IMR-90 (cell line): ENCODE measurements at regions not wholly inside any gene's neighbourhood (a gene's known extent, or its start where the extent isn't known, plus 50 kb on each side); places are given as distances from the start of the nearest gene placed in this dataset.

Experiments used
- ATAC-seq: fragments of 200-7000 bp; cut with Tn5 transposase; 2 replicates; pipeline ENCODE4 v1.9.1; 2020; ENCODE audit warnings: low read depth, mild to moderate bottlenecking, moderate library complexity
- BruUV-seq: library from RNA; stranded (reverse); fragments of 400-500 nt; replicated peaks from 2 replicates; lab custom pipeline; 2021; lab: Mats Ljungman, UMichigan
- CTCF ChIA-PET: fragments of 300-600 bp; formaldehyde crosslinking; extraction: SDS; loops from one replicate; lab custom pipeline; 2021; ENCODE audit warnings: antibody characterized with exemption; lab: Yijun Ruan, JAX
- POLR2A ChIA-PET: fragments of 300-600 bp; sonication (Branson Sonifier 250); formaldehyde crosslinking; loops from one replicate; lab custom pipeline; 2022; ENCODE audit warnings: antibody characterized with exemption; ENCODE audit not compliant: unreplicated experiment; lab: Charles Lee
- DNase-seq: peaks from one replicate; pipeline ENCODE4 v3.0.0; 2013
- H2AFZ ChIP-seq: replicated peaks from 2 replicates; pipeline ENCODE3; 2013; ENCODE audit warnings: low read length, mild to moderate bottlenecking; ENCODE audit not compliant: poor library complexity
- H2AK5ac ChIP-seq: 2 replicates; pipeline ENCODE4 v1.6.1; 2013; ENCODE audit warnings: low read depth, low read length, inconsistent platforms
- H2AK9ac ChIP-seq: replicated peaks from 2 replicates; pipeline ENCODE3; 2013; ENCODE audit warnings: mild to moderate bottlenecking, low read depth, low read length, moderate library complexity; ENCODE audit not compliant: poor library complexity
- H2BK120ac ChIP-seq: 2 replicates; pipeline ENCODE4 v1.6.1; 2013; ENCODE audit warnings: low read depth, low read length, inconsistent platforms
- H2BK15ac ChIP-seq: 3 replicates; pipeline ENCODE4 v1.6.1; 2013; ENCODE audit warnings: low read depth, low read length, inconsistent platforms
- H2BK20ac ChIP-seq: 2 replicates; pipeline ENCODE4 v1.6.1; 2013; ENCODE audit warnings: low read depth, mild to moderate bottlenecking, inconsistent platforms, low read length, moderate library complexity
- H2BK5ac ChIP-seq: 2 replicates; pipeline ENCODE4 v1.6.1; 2013; ENCODE audit warnings: mild to moderate bottlenecking, low read depth, low read length, inconsistent platforms; ENCODE audit not compliant: poor library complexity, severe bottlenecking
- H3K14ac ChIP-seq: replicated peaks from 2 replicates; pipeline ENCODE4 v1.6.1; 2013; ENCODE audit warnings: low read depth, low read length, inconsistent platforms
- H3K18ac ChIP-seq: 2 replicates; pipeline ENCODE4 v1.6.1; 2013; ENCODE audit warnings: low read depth, low read length, control low read depth
- H3K23ac ChIP-seq: 2 replicates; pipeline ENCODE4 v1.6.1; 2013; ENCODE audit warnings: low read depth, low read length, inconsistent platforms
- H3K27ac ChIP-seq: 2 replicates; pipeline ENCODE4 v1.5.1; 2013; ENCODE audit warnings: mild to moderate bottlenecking, control low read depth, low read length; ENCODE audit not compliant: insufficient read depth
- H3K27me3 ChIP-seq: 2 replicates; pipeline ENCODE4 v1.6.1; 2013; ENCODE audit warnings: low read length; ENCODE audit not compliant: control insufficient read depth, insufficient read depth
- H3K36me3 ChIP-seq: 2 replicates; pipeline ENCODE4 v1.6.1; 2013; ENCODE audit warnings: low read length, mixed read lengths; ENCODE audit not compliant: control insufficient read depth, insufficient read depth
- H3K4ac ChIP-seq: 2 replicates; pipeline ENCODE4 v1.6.1; 2013; ENCODE audit warnings: low read depth, low read length, inconsistent platforms
- H3K4me1 ChIP-seq: 2 replicates; pipeline ENCODE4 v1.6.1; 2013; ENCODE audit warnings: low read length, mixed read lengths; ENCODE audit not compliant: control insufficient read depth, insufficient read depth
- H3K4me2 ChIP-seq: 2 replicates; pipeline ENCODE4 v1.6.1; 2013; ENCODE audit warnings: low read depth, mild to moderate bottlenecking, control low read depth, low read length, moderate library complexity
- H3K4me3 ChIP-seq: 2 replicates; pipeline ENCODE4 v1.5.1; 2013; ENCODE audit warnings: low read depth, mild to moderate bottlenecking, control low read depth, low read length, moderate library complexity; ENCODE audit not compliant: insufficient read depth
- H3K56ac ChIP-seq: 2 replicates; pipeline ENCODE4 v1.6.1; 2013; ENCODE audit warnings: low read length, inconsistent platforms; ENCODE audit not compliant: insufficient read depth; ENCODE audit errors: extremely low read depth
- H3K79me1 ChIP-seq, 2 experiments: 2 replicates each; pipeline ENCODE4 v1.6.1; 2013; ENCODE audit warnings: low read length in 2 of 2, inconsistent platforms in 1 of 2, low read depth in 1 of 2
- H3K9ac ChIP-seq: 2 replicates; pipeline ENCODE4 v1.6.1; 2013; ENCODE audit warnings: low read depth, low read length, control low read depth
- H3K9me1 ChIP-seq: 2 replicates; pipeline ENCODE4 v1.6.1; 2013; ENCODE audit warnings: low read length, inconsistent platforms; ENCODE audit not compliant: insufficient read depth
- H3K9me3 ChIP-seq: 2 replicates; pipeline ENCODE4 v1.6.1; 2013; ENCODE audit warnings: low read length; ENCODE audit not compliant: control insufficient read depth, insufficient read depth
- H4K20me1 ChIP-seq: 2 replicates; pipeline ENCODE4 v1.6.1; 2013; ENCODE audit warnings: low read length, inconsistent platforms; ENCODE audit not compliant: insufficient read depth
- H4K5ac ChIP-seq: 2 replicates; pipeline ENCODE4 v1.6.1; 2013; ENCODE audit warnings: mild to moderate bottlenecking, low read depth, low read length, control low read depth
- H4K8ac ChIP-seq, 2 experiments: 2 replicates each; pipeline ENCODE4 v1.6.1; 2013; ENCODE audit warnings: low read depth in 2 of 2, low read length in 2 of 2, control low read depth in 1 of 2, inconsistent platforms in 1 of 2
- H4K91ac ChIP-seq: 2 replicates; pipeline ENCODE4 v1.6.1; 2013; ENCODE audit warnings: low read depth, low read length, inconsistent platforms; ENCODE audit not compliant: insufficient read depth
- BHLHE40 ChIP-seq: fragments of 150-350 bp; IDR thresholded peaks from 2 replicates; pipeline ENCODE4 v1.6.1; 2016; ENCODE audit warnings: mild to moderate bottlenecking, low read depth, low read length
- CEBPB ChIP-seq: IDR thresholded peaks from 2 replicates; pipeline ENCODE4 v1.6.1; 2012; ENCODE audit warnings: low read depth, low read length, improper control_type of control experiment
- CHD1 ChIP-seq: IDR thresholded peaks from 2 replicates; pipeline ENCODE4 v1.6.1; 2012; ENCODE audit warnings: low read depth, low read length, improper control_type of control experiment
- FOS ChIP-seq: fragments of 150-350 bp; IDR thresholded peaks from 2 replicates; pipeline ENCODE4 v1.6.1; 2016; ENCODE audit warnings: low read depth, low read length
- MAFK ChIP-seq: IDR thresholded peaks from 2 replicates; pipeline ENCODE4 v1.6.1; 2012; ENCODE audit warnings: low read depth, low read length, improper control_type of control experiment
- MAZ ChIP-seq: IDR thresholded peaks from 2 replicates; pipeline ENCODE4 v1.6.1; 2012; ENCODE audit warnings: low read depth, mild to moderate bottlenecking, low read length, improper control_type of control experiment, moderate library complexity, borderline replicate concordance
- MXI1 ChIP-seq: IDR thresholded peaks from 2 replicates; pipeline ENCODE4 v1.6.1; 2012; ENCODE audit warnings: low read depth, mild to moderate bottlenecking, low read length, moderate library complexity, borderline replicate concordance
- NFE2L2 ChIP-seq: fragments of 150-350 bp; IDR thresholded peaks from 2 replicates; pipeline ENCODE4 v1.6.1; 2016; ENCODE audit warnings: low read depth, mild to moderate bottlenecking, low read length
- POLR2A ChIP-seq: IDR thresholded peaks from 2 replicates; pipeline ENCODE4 v1.6.1; 2012; ENCODE audit warnings: mild to moderate bottlenecking, low read depth, low read length
- RAD21 ChIP-seq: IDR thresholded peaks from 2 replicates; pipeline ENCODE4 v1.6.1; 2012; ENCODE audit warnings: low read length, improper control_type of control experiment
- RCOR1 ChIP-seq: IDR thresholded peaks from 2 replicates; pipeline ENCODE4 v1.6.1; 2012; ENCODE audit warnings: mild to moderate bottlenecking, low read length, improper control_type of control experiment; ENCODE audit not compliant: insufficient replicate concordance
- RFX5 ChIP-seq: IDR thresholded peaks from 2 replicates; pipeline ENCODE4 v1.8.0; 2012; ENCODE audit warnings: low read depth, mild to moderate bottlenecking, low read length, moderate library complexity
- SMC3 ChIP-seq: fragments of 150-350 bp; IDR thresholded peaks from 2 replicates; pipeline ENCODE4 v1.6.1; 2016; ENCODE audit warnings: low read depth, mild to moderate bottlenecking, antibody characterized with exemption, low read length, moderate library complexity
- whole genome bisulfite sequencing, 2 experiments: methylation state at CpG; one replicate each; pipeline versions ENCODE4 v1.1.5 to v1.1.7; 2013; ENCODE audit warnings: missing lambda C conversion rate in 2 of 2; ENCODE audit not compliant: insufficient read length in 1 of 2; ENCODE audit errors: extremely low coverage in 2 of 2; 5-methylcytosine and 5-hydroxymethylcytosine counted together
- dilution Hi-C: fragments of 300-500 bp; cut with HindIII; formaldehyde crosslinking; loops from one replicate; pipeline ENCODE4 v1.14.3; 2018; ENCODE audit warnings: low sequenced_read_pairs; ENCODE audit not compliant: unreplicated experiment
- in situ Hi-C: fragments of 300-500 bp; cut with MboI; formaldehyde crosslinking; loops from 3 replicates; pipeline ENCODE4 v1.14.3; 2019; ENCODE audit warnings: low sequenced_read_pairs, inconsistent platforms, mixed read lengths
- intact Hi-C: fragments of 100-400 bp; cut with micrococcal nuclease; formaldehyde crosslinking; loops from 2 replicates; pipeline ENCODE4 v1.10.0; 2022
- TF ChIP-seq, protein P1 (sequence below): fragments of 150-350 bp; IDR thresholded peaks from 2 replicates; pipeline ENCODE4 v1.6.1; 2017; ENCODE audit warnings: mild to moderate bottlenecking, antibody characterized with exemption, low read length, low read depth
- TF ChIP-seq, protein P2 (sequence below): fragments of 150-350 bp; IDR thresholded peaks from 2 replicates; pipeline ENCODE4 v1.6.1; 2016; ENCODE audit warnings: low read depth, mild to moderate bottlenecking, low read length, moderate library complexity, borderline replicate concordance
- TF ChIP-seq, protein P3 (sequence below): conservative IDR thresholded peaks from 2 replicates; pipeline ENCODE4 v1.5.1; 2012; ENCODE audit warnings: mild to moderate bottlenecking, low read depth, low read length, improper control_type of control experiment

- H3K4me1 ChIP-seq = no peaks in the 10 kb centered on the region
- H2BK120ac ChIP-seq = no peak overlapping the region
- no peak overlapping the region for H3K4me3 ChIP-seq
- H3K36me3 ChIP-seq = no peaks in the 10 kb centered on the region
- WGBS, 2 experiments = no CpG with 5 or more reads among the region's 4 CpGs
- H3K14ac ChIP-seq = no peak overlapping the region
- DNase-seq (no peak), ATAC-seq (no peak)
- TF ChIP-seq RAD21 (no peak), CHD1 (no peak), RFX5 (no peak), CEBPB (no peak), SMC3 (no peak), MXI1 (no peak), BHLHE40 (no peak), NFE2L2 (no peak), FOS (no peak), MAZ (no peak), MAFK (no peak), POLR2A (no peak), RCOR1 (no peak)
- TF ChIP-seq, protein P1, sequence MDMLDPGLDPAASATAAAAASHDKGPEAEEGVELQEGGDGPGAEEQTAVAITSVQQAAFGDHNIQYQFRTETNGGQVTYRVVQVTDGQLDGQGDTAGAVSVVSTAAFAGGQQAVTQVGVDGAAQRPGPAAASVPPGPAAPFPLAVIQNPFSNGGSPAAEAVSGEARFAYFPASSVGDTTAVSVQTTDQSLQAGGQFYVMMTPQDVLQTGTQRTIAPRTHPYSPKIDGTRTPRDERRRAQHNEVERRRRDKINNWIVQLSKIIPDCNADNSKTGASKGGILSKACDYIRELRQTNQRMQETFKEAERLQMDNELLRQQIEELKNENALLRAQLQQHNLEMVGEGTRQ = no peak
- TF ChIP-seq, protein P2, sequence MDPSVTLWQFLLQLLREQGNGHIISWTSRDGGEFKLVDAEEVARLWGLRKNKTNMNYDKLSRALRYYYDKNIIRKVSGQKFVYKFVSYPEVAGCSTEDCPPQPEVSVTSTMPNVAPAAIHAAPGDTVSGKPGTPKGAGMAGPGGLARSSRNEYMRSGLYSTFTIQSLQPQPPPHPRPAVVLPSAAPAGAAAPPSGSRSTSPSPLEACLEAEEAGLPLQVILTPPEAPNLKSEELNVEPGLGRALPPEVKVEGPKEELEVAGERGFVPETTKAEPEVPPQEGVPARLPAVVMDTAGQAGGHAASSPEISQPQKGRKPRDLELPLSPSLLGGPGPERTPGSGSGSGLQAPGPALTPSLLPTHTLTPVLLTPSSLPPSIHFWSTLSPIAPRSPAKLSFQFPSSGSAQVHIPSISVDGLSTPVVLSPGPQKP = no peak
- TF ChIP-seq, protein P3, sequence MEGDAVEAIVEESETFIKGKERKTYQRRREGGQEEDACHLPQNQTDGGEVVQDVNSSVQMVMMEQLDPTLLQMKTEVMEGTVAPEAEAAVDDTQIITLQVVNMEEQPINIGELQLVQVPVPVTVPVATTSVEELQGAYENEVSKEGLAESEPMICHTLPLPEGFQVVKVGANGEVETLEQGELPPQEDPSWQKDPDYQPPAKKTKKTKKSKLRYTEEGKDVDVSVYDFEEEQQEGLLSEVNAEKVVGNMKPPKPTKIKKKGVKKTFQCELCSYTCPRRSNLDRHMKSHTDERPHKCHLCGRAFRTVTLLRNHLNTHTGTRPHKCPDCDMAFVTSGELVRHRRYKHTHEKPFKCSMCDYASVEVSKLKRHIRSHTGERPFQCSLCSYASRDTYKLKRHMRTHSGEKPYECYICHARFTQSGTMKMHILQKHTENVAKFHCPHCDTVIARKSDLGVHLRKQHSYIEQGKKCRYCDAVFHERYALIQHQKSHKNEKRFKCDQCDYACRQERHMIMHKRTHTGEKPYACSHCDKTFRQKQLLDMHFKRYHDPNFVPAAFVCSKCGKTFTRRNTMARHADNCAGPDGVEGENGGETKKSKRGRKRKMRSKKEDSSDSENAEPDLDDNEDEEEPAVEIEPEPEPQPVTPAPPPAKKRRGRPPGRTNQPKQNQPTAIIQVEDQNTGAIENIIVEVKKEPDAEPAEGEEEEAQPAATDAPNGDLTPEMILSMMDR = no peak
- POLR2A ChIA-PET = no interaction called here
- H2BK5ac ChIP-seq = no peak overlapping the region
- no peak overlapping the region for H3K27ac ChIP-seq
- H4K91ac ChIP-seq = no peak overlapping the region
- no peaks in the 10 kb centered on the region for H3K79me1 ChIP-seq
- H3K23ac ChIP-seq = no peak overlapping the region
- H3K4me2 ChIP-seq = no peak overlapping the region
- H3K27me3 ChIP-seq = no peaks in the 10 kb centered on the region
- CTCF ChIA-PET = no interaction called here
- H2AK9ac ChIP-seq = no peak overlapping the region
- no peak overlapping the region for H2BK15ac ChIP-seq
- H3K9me1 ChIP-seq = no peaks in the 10 kb centered on the region
- H2AFZ ChIP-seq = no peak overlapping the region
- no peak overlapping the region for H4K8ac ChIP-seq
- no peak overlapping the region for H3K18ac ChIP-seq
- intact Hi-C loops = no loop called here
- H4K5ac ChIP-seq = no peak overlapping the region
- H3K9ac ChIP-seq = no peak overlapping the region
- H3K9me3 ChIP-seq = no peaks in the 10 kb centered on the region; the same call in 1 of the 2 replicates
- no peak overlapping the region for H3K56ac ChIP-seq
- in situ Hi-C loops = no loop called here
- dilution Hi-C loops = no loop called here
- no TSS peak for BruUV-seq
- H2BK20ac ChIP-seq = no peak overlapping the region
- H3K4ac ChIP-seq = no peak overlapping the region
- H2AK5ac ChIP-seq = no peak overlapping the region
- H4K20me1 ChIP-seq = no peaks in the 10 kb centered on the region
Measured at GRCh38 chr12:113551563-113551962, 79.9 kb upstream of the LHX5 start.
